ENCODE measurements at regions not wholly inside any gene's neighbourhood (a gene's known extent, or its start where the extent isn't known, plus 50 kb on each side); places are given as distances from the start of the nearest gene placed in this dataset.

DNA sequence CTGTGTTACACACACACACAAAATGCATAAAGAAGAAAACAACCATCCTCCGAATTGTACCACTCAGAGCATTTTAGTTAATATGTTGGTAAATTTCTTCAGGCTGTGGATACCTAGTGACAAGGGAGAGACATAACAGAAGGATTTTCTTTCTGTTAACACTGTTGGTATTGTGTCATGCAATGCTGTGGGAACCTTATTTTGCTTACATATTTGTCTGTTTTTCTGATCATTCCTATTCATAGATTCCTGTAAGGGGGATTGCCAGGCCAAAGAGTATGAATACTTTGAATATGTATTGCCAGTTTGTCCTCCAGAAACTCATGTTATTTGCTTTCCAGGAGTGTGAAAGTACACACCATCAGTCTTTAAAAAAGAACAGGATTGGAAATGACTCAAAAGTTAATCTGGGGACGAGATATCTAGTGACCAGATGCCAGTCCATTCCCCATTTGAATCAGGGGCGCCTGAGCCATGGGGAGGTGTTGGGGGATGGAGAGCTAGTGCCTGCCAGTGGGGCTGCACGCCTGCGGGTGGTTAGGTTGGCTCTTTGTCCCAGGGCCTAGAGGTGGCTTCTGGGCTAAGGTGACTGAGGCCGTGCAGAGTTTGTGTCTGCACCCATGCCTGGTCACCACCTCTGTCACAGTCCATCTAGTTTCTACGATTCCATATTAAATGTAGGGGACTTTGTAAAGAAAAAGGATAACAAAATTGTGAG lies 142.0 kb downstream of the PTPN20 start:
- no peak for DNase-seq

DNA sequence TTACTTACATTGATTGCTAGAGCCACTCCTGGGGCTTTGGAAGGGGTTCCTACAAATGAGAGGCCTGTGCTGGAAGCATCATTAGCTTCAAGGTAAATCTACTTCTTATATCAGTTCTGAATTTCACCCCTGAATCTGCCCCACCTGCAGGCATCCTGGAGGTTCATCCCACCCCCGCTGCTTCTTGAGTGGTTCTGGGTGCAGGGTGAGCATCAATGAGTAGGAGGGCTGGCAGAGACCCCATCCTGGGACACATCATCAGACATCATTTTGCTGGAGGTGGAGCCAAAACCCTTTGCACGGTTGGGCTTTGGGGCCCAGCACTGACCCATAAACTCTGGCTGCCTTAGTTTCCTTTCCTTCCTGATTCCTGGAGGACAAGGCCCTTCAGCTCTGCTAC lies 143.7 kb downstream of the PTPN20 start:
- DNase-seq = no peak

DNA sequence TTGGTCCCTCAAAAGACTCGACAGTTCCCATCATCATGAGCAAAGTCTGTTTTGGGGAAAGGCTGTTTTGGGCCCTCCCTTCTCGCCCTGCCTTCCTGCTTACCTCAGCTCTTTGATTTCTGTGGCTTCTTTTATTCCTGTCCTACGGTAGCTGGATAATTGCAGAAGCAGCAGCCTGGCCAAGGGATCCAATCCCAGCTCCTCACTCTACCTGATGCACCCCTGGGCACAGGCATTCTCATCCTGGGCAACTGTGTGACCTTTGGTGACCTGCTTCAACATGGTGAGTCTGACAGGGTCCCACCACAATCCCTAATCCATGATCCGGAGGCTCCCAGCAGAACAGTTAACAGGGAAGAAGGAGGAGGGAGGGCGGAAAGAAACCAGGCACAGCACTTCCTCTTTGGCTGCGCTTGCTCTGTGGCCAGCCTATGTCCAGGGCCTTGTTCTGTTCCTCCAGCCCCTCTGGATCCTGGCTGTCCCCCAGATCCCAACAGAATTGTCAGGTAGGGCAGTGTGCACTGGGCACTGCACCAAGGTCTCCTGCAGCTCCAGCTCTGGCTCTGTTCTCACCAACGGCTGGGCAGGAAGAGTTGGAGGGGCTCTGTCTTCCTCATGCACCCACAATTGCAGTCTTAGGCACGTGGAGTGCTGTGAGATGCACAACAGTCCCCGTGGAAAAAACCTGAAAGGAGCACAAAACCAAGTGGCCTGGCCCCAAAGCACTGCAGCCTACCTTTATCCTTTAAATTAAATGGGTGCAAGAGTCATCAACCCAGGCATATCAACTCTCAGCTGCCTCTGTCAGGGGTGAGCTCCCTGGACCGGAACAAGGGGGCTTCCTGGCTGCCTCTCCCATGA lies 144.4 kb downstream of the PTPN20 start:
- no peak for DNase-seq

DNA sequence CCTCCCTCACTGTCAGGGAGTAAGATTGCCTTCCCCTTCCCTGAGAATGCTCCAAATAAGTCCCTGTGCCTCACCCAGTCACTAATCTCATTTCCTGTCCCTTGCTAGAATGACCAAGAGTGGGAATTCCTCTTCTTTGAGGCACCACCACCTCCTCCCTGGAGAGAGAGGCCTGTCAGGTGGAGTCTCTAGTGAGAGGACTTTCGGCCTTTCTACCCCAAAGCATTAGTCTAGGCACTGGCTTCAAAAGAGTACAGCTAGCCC lies 145.0 kb downstream of the PTPN20 start:
- no peak for DNase-seq

DNA sequence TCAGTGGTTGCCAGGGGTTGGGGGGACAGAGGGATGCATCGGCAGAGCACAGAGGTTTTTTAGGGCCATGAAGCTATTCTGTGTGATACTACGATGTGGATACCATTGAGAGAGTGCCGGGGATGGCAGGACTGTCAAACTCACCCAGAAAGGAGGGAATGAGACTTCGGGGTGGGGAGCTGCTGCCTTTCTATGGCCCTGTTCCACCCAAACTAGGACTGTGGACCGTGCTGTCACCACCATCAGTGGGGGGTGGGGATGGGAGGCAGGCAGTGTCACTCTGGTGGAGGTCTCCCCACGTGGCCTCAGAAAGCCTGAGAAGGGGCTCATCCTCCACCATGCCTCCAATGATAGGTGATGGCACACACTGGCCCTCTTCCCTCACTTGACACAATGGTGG lies 146.2 kb downstream of the PTPN20 start:
- DNase-seq = no peak

DNA sequence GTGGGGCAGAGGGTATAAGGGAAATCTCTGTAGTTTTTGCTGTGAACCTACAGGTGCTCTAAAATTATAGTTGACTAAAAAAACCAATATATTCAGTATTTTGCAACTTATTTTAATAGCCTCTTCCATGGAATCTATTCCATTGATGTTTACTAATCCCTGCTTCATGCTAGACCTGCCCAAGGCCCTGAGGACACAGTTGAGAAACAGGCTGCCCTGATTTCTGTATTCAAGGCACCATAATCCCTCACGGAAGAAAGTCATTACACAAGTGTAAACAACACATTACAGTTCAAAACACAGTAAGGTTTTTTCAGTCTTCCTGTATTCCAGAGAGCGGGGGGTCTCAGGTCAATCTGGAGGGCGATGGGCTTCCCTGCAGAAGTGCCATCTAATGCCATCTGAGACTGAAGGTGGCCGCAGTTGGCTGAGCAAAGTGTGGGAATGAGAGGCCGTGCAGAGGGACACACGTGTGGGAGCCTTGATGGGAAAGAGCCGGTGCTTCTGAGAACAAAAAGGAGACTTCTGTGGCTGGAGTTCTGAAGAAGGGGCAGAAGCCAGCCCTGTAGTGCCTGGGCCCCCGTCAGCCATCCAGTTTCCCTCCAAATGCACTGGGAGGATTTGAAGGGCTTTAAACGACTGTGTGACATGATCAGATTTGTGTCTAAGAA lies 146.9 kb downstream of the PTPN20 start:
- DNase-seq = no peak

DNA sequence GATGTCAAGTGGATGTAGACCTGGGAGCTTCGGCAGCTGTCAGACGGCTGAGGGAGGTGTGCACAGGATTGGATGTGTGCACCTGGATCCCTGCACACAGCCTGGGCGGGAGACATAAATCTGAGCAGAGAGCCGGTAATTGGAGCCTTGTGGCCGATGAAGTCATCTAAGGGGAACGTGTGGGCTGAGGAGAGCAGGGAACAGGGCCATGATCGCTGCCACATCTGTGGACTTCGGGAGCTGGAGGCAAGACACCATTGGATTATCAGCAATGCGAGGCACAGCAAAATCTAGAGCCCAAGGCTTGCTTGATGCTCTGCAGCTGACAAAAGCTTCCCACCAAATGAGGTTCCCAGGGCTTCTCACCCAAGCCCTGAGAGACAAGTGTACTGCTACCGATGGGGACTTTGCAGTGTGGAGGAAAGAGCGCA lies 147.7 kb downstream of the PTPN20 start:
- DNase-seq = no peak

DNA sequence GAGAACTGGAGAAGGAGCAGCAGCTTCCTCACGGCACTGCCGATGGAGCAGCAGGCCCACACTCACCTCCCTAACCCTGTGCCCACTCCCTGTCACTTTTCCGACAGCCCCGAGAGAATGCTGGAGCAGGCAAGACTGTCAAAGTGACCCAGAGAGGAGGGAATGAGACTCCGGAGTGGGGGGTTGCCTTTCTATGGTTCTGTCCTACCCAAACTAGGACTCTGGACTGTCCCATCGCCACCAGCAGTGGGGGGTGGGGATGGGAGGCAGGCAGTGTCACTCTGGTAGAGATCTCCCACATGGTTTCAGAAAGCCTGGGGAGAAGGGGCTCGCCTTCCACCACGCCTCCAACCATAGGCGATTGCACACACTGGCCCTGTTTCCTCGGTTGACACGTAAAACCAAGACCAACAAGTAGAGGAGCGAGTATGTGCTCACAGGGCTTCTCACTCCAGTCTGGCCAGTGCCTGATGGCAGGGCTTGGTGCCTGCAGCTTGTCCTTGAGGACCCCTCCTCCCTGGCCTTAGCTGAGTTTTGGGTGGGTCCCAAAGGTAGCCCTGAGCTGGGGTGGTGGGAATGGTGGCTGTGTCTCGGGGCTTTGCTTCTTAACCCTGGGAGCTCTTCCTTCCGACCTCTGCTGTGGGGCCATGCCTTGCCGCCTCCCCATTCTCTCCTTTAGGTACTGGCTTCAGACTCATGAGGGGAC lies 148.5 kb downstream of the PTPN20 start:
- no peak for DNase-seq

DNA sequence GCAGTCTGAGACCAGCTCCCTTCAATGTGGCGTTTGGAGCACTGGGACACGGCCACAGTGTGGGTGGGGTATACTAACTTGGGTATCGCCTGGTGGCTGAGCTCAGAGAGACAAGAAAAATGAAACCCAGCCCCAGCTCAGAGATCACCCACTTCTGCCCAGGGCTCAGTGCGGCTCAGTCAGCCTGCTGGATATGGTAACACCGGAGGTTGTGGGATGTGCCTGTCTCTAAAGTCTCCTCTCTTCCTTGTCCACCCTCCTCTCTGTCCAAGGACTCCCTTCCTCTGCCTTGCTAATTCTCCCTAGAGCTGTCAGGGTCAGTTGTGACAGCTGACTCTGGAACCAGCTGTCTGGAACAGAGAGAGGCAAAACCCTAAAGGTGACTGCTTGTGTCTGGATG lies 149.1 kb downstream of the PTPN20 start:
- no peak for DNase-seq

DNA sequence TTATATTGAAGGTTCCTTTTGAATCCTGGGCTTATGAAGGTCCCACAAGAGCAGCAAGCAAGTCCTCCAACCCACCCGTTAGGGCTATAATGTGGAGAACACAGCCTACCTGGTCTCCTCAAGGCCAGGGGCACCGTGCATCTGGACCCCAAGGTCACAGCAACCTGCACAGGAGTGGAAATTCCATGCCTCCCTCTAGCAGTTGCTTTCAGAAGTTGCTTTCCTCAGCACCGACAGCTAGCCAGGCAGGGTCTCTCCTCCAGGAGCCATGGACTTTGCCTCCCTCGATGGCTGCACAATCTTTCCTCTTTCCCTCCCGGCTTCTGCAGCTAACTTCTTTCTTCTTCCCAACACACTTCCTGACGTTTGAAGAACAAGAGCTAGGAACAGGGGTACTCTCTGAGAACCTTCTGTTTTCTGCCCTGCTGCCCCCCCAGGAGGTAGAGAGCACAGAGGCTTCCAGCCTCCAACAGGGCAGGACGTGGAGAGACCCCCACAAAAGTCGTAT lies 149.8 kb downstream of the PTPN20 start:
- no peak for DNase-seq

DNA sequence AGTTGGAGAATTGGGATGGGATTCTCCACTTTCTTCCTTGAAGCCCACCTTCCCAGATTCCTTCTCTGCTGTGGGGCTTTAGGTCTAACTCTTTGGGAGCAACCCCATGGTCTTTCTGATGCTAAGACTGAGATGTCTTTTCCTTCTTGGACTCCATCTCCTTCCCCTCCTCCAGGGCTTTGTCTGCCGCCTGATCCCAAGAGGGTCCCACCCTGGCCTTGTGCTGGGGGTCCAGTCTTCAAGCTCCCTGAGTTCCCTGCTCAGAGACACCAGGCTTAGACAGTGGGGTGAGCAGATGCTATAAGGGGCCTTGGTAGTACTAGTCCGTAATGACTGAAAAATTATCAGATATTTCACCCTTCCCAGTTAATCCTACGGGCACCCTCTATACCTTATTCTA lies 150.5 kb downstream of the PTPN20 start:
- no peak for DNase-seq

DNA sequence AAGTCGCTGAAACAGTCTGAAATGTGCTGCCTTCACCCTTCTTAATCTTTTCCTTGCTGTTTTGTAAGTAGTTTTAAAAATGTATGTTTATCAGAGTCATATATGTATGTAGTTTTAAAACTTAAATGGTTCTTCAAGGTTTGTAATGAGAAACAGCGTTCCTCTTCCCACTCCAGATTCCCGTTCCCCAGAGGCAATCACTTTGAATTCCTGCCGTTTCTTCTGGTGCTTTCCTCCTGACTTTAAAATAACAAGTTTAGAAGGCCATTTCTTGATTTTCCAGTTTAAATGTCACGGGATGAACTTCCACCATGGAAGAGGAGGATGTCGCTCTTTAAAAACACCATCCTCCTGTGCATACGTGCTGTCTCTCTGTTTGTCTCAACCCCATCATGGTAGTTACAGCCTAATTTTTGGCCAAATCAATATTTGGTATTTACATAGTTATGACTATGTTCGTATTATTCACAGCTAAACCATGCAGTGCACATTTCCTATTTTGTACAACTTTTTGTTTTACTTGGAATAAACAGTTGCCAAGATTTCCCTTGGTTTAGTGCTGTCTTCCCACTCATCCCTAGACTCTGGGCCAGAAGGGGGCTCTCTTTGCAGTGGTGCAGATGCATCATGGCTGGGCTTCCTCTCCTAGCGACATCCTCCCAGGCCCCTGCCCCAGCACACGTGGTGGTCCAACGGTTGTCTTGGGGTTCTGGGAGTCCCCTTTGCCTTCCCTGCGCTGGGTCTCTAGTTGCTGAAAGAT lies 151.4 kb downstream of the PTPN20 start:
- DNase-seq = peak in 1 of 3 donors; percentile 75

DNA sequence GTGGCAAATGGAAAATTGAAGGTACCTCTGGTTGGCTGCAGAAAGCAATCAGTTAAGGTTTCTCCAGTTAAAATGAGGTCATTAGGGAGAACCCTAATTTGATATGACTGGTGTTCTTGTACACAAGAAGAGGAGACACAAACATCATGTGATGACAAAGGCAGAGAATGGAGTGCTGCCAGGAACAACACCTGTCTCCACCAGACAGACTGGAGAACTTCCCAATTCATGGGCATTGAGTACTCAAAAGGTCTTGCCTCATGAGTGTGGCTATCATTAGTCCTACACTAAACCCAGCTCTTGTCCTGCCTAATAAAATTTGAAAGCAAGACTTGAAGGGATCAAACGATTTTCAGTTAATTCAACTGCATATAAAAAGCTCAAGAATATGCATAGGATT lies 152.6 kb downstream of the PTPN20 start:
- DNase-seq = no peak

DNA sequence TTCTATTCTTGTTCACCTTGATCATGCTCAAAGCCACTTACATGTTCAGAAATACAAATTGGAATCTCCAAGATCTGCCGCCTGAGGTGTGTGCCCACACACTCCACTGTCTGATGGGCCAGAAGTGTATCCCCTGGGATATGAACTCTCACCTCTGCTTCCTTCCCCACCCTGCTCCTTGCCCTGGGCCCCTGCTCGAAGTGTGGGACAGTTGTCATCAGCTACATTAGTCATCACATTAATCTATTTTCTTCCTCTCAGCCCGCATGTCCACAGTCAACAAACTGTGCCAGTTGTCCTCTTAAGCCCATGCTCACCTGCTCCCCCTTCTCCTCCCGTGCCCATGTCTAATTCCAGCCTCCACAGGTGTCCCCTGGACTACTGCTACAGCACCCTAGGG lies 154.7 kb downstream of the PTPN20 start:
- DNase-seq = no peak

DNA sequence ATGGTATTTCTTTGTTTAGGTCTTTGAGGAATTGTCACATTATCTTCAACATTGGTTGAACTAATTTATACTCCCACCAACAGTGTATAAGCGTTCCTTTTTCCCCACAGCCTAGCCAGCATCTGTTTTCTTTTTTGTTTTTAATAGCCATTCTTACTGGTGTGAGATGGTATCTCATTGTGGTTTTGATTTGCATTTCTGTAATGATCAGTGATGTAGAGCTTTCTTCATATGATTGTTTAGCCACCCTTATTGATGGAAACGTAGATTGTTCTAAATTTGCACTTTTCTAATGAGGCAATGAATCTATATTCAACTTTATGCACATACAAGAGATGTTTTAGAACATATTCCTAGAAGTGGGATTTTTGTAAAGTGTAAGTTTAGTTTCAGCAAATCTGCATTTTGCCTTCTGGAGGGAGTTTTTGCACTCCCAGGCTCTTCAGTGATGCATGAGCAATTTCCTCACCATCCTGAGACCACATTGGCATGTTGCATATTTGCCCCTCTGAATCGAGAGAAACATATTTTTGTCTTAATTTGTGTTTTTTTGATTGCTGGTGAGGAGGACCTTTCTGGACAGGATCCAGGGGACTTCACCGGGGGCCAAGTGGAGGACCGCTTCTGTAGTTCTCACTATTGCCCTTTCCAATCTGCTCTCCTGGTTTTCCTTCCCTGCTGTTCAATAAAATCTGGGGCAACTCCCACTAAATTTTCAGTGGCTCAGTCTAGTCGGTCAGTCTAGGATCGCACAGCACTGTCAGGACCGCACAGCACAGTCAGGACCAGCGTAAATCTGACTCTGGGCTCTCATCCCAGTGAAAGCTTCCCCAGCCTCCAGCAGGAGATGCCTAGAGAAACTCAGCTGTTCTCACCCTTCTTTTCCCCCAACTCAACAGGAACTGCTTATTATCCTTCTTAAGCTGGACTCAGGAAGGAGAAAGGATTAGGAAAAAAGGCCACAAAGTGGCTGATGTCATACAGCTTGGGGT lies 157.0 kb downstream of the PTPN20 start:
- peak in 1 of 3 donors; percentile 57 for DNase-seq

DNA sequence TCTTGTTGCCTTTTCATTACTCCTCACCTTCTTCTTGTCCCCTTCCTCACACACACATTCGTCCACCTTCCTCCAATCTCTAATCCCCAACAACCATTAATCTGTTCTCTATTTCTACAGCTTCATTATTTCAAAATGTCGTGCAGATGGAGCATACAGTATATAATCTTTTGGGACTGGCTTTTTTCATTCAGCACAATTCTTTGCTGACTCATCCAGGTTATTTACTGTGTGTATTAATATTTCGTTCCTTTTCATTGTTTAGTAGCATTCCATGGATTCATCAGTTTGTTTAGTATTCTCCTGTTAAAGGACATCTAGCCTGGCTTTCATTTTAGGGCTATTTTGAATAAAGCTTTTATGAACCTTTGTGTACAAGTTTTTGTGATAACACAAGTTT lies 159.3 kb downstream of the PTPN20 start:
- DNase-seq = no peak

DNA sequence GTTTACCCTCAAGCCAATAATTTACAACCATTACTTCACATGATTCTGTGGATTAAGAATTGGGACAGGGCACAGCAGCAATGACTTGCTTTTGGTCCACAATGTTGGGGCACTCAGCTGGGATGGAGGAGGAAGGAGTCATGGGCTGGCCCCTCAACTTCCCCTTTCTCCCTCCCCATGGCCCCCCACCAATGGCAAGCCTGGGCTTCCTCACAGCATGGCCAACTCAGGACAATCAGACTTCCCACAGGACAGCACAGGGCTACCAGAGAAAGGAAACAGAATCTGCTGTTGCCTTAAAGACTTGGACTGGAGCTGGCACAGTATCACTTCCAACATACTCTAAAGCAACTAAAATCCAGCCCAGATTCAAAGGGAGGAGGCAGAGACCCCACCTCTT lies 160.7 kb downstream of the PTPN20 start:
- DNase-seq = no peak

DNA sequence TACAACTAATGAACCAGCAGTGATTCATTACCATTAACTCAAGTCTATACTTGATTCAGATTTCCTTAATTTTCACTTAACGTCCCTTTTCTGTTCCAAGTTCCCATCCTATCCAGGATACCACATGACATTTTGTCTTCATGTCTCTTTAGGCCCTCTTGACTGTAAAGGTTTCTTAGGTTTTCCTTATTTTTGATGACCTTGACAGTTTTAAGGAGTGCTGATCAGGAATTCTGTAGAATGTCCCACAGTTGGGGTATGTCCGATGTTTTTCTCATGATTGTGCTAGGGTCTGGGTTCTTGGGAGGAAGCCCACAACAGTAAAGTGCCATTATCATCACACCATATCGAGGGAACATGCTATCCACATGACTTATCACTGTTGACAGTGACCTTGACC lies 162.7 kb downstream of the PTPN20 start:
- DNase-seq = no peak

DNA sequence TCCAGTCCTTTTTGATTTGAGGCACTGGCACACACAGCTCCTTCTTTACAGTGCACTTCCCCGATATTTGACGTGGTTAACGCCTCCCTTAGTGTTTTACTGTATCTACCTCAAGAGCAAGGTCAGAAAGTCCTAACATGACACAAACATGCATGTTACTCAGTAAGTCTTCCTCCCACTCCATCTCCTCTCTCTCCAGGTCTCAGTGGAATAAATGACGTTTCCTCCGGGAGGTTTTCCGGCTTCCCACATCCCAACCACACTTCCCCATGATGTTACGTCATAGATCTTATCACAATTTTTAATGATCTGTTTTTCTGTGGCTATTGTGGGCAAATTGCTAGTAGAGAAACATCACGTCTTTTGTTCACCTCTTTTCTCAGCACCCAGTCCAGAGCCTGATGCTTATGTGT lies 165.7 kb downstream of the PTPN20 start:
- no peak for DNase-seq

DNA sequence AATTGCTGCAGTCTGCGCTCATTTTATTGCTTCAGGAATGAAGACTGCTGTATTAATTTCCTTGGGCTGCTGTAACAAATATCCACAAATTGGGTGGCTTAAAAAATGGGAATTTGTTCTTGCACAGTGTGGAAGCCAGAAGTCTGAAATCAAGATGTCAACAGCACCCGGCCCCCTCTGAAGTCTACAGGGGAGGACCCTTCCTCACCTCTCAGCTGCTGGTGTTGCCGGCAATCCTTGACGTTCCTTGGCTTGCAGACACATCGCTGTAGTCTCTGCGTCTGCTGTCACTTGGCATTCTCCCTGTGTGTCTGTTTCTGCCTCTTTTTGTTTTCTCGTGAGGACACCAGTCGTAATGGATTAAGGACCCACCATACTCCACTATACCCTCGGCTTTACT lies 166.2 kb downstream of the PTPN20 start:
- no peak for DNase-seq
